H9 (cell line): ENCODE measurements at regions not wholly inside any gene's neighbourhood (a gene's known extent, or its start where the extent isn't known, plus 50 kb on each side); places are given as distances from the start of the nearest gene placed in this dataset.
A peak's percentile ranks its signal among the peaks of the same experiment; 100 is the strongest.

Source experiments
- DNase-seq: peaks from one replicate; pipeline ENCODE4 v3.0.0-alpha.2; 2017
- H2AFZ ChIP-seq: one replicate; pipeline ENCODE4 v1.6.1; 2013; ENCODE audit warnings: mild to moderate bottlenecking, low read length, control low read depth, moderate library complexity
- H2AK5ac ChIP-seq: 2 replicates; pipeline ENCODE4 v1.6.1; 2013; ENCODE audit warnings: low read length, control low read depth, mixed read lengths; ENCODE audit not compliant: insufficient read length
- H2BK120ac ChIP-seq: one replicate; pipeline ENCODE4 v1.6.1; 2013; ENCODE audit warnings: low read depth, mild to moderate bottlenecking, low read length, control low read depth, inconsistent platforms; ENCODE audit not compliant: poor library complexity, severe bottlenecking
- H2BK12ac ChIP-seq: 2 replicates; pipeline ENCODE4 v1.6.1; 2013; ENCODE audit warnings: low read length, control low read depth, mixed read lengths, low read depth; ENCODE audit not compliant: insufficient read length
- H2BK15ac ChIP-seq: 2 replicates; pipeline ENCODE4 v1.6.1; 2013; ENCODE audit warnings: low read depth, low read length, control low read depth
- H2BK20ac ChIP-seq: one replicate; pipeline ENCODE4 v1.6.1; 2013; ENCODE audit warnings: low read depth, mild to moderate bottlenecking, low read length, control low read depth, inconsistent platforms; ENCODE audit not compliant: poor library complexity, severe bottlenecking
- H2BK5ac ChIP-seq: 2 replicates; pipeline ENCODE4 v1.6.1; 2013; ENCODE audit warnings: low read length, control low read depth, mixed read lengths; ENCODE audit not compliant: insufficient read length
- H3K14ac ChIP-seq: 2 replicates; pipeline ENCODE4 v1.6.1; 2013; ENCODE audit warnings: low read length, control low read depth; ENCODE audit not compliant: insufficient read depth
- H3K18ac ChIP-seq: 2 replicates; pipeline ENCODE4 v1.6.1; 2013; ENCODE audit warnings: low read depth, mild to moderate bottlenecking, mixed read lengths, low read length, control low read depth; ENCODE audit not compliant: insufficient read length
- H3K23ac ChIP-seq: 2 replicates; pipeline ENCODE4 v1.6.1; 2013; ENCODE audit warnings: low read length, control low read depth, mixed read lengths, low read depth; ENCODE audit not compliant: insufficient read length
- H3K23me2 ChIP-seq: 2 replicates; pipeline ENCODE4 v1.6.1; 2013; ENCODE audit warnings: low read depth, mild to moderate bottlenecking, mixed read lengths, low read length, control low read depth; ENCODE audit not compliant: insufficient read length, poor library complexity, severe bottlenecking
- H3K27ac ChIP-seq: 2 replicates; pipeline ENCODE4 v1.5.1; 2013; ENCODE audit warnings: low read length, control low read depth, mixed read lengths, low read depth; ENCODE audit not compliant: insufficient read length
- H3K27me3 ChIP-seq: 2 replicates; pipeline ENCODE4 v1.6.1; 2013; ENCODE audit warnings: low read length, control low read depth, inconsistent platforms; ENCODE audit not compliant: insufficient read depth
- H3K4ac ChIP-seq: 2 replicates; pipeline ENCODE4 v1.6.1; 2013; ENCODE audit warnings: low read depth, mild to moderate bottlenecking, control low read depth, inconsistent platforms, low read length, moderate library complexity
- H3K4me1 ChIP-seq: 2 replicates; pipeline ENCODE4 v1.6.1; 2013; ENCODE audit warnings: low read length, control low read depth, inconsistent platforms; ENCODE audit not compliant: insufficient read depth
- H3K4me2 ChIP-seq: 2 replicates; pipeline ENCODE4 v1.6.1; 2013; ENCODE audit warnings: low read length, control low read depth, mixed read lengths; ENCODE audit not compliant: insufficient read length, insufficient read depth
- H3K56ac ChIP-seq: 2 replicates; pipeline ENCODE4 v1.6.1; 2013; ENCODE audit warnings: low read depth, mild to moderate bottlenecking, mixed read lengths, low read length, control low read depth; ENCODE audit not compliant: insufficient read length
- H3K79me1 ChIP-seq: 2 replicates; pipeline ENCODE4 v1.6.1; 2013; ENCODE audit warnings: low read depth, mild to moderate bottlenecking, moderate library complexity, low read length, control low read depth, inconsistent platforms; ENCODE audit not compliant: insufficient read depth, poor library complexity, severe bottlenecking
- H3K79me2 ChIP-seq: 2 replicates; pipeline ENCODE4 v1.6.1; 2013; ENCODE audit warnings: low read length, control low read depth, inconsistent platforms; ENCODE audit not compliant: insufficient read depth
- H3K9ac ChIP-seq: 2 replicates; pipeline ENCODE4 v1.6.1; 2013; ENCODE audit warnings: low read length, control low read depth, mixed read lengths; ENCODE audit not compliant: insufficient read length; ENCODE audit errors: extremely low read depth
- H3K9me3 ChIP-seq: one replicate; pipeline ENCODE4 v1.6.1; 2013; ENCODE audit warnings: low read depth, low read length, inconsistent platforms; ENCODE audit not compliant: control insufficient read depth
- H3T11ph ChIP-seq: one replicate; pipeline ENCODE4 v1.6.1; 2013; ENCODE audit warnings: mild to moderate bottlenecking, low read length, control low read depth, inconsistent platforms
- H4K20me1 ChIP-seq: one replicate; pipeline ENCODE4 v1.6.1; 2013; ENCODE audit not compliant: control insufficient read depth, insufficient read length, insufficient read depth
- H4K5ac ChIP-seq: 2 replicates; pipeline ENCODE4 v1.6.1; 2013; ENCODE audit warnings: low read depth, mild to moderate bottlenecking, mixed read lengths, low read length, control low read depth; ENCODE audit not compliant: insufficient read length
- H4K8ac ChIP-seq: replicated peaks from 2 replicates; pipeline ENCODE4 v1.6.1; 2013; ENCODE audit warnings: low read length, control low read depth, mixed read lengths, low read depth; ENCODE audit not compliant: insufficient read length
- H4K91ac ChIP-seq: 2 replicates; pipeline ENCODE4 v1.6.1; 2013; ENCODE audit warnings: low read depth, mild to moderate bottlenecking, moderate library complexity, mixed read lengths, low read length, control low read depth; ENCODE audit not compliant: insufficient read length
- H3K27ac Mint-ChIP-seq, 3 experiments: 2 replicates in 2 of 3; 3 replicates in 1 of 3; pipeline ENCODE4 v1.8.0; 2020 to 2021; ENCODE audit warnings: mixed read lengths in 3 of 3, mild to moderate bottlenecking in 1 of 3, moderate library complexity in 1 of 3
- H3K27me3 Mint-ChIP-seq: 2 replicates; pipeline ENCODE4 v1.8.0; 2021; ENCODE audit warnings: low read depth, mild to moderate bottlenecking, moderate library complexity, mixed read lengths
- H3K36me3 Mint-ChIP-seq, 3 experiments: 2 replicates in 2 of 3; 3 replicates in 1 of 3; pipeline ENCODE4 v1.8.0; 2020 to 2021; ENCODE audit warnings: low read depth in 3 of 3, mixed read lengths in 3 of 3; ENCODE audit not compliant: insufficient read depth in 1 of 3
- H3K4me1 Mint-ChIP-seq, 2 experiments: 2 replicates each; pipeline ENCODE4 v1.8.0; 2020; ENCODE audit warnings: mixed read lengths in 2 of 2
- H3K4me3 Mint-ChIP-seq, 2 experiments: 2 replicates in 1 of 2; 3 replicates in 1 of 2; pipeline ENCODE4 v1.8.0; 2020 to 2021; ENCODE audit warnings: mild to moderate bottlenecking in 2 of 2, mixed read lengths in 2 of 2, moderate library complexity in 1 of 2
- H3K9me3 Mint-ChIP-seq, 2 experiments: 2 replicates in 1 of 2; 3 replicates in 1 of 2; pipeline ENCODE4 v1.8.0; 2020; ENCODE audit warnings: mild to moderate bottlenecking in 2 of 2, mixed read lengths in 2 of 2, moderate library complexity in 1 of 2
- CTCF ChIP-seq: fragments of 200-600 bp; sonication (generic); conservative IDR thresholded peaks from 3 replicates; pipeline ENCODE4 v1.8.0; 2021; ENCODE audit warnings: antibody characterized with exemption, mild to moderate bottlenecking
- WGBS: extraction: QIAGEN DNeasy Blood & Tissue Kit; methylation state at CpG from one replicate; pipeline ENCODE4 v1.1.7; 2013; ENCODE audit warnings: missing lambda C conversion rate, low lambda C conversion rate, mixed read lengths; ENCODE audit not compliant: insufficient read length; ENCODE audit errors: extremely low coverage; 5-methylcytosine and 5-hydroxymethylcytosine counted together

DNA sequence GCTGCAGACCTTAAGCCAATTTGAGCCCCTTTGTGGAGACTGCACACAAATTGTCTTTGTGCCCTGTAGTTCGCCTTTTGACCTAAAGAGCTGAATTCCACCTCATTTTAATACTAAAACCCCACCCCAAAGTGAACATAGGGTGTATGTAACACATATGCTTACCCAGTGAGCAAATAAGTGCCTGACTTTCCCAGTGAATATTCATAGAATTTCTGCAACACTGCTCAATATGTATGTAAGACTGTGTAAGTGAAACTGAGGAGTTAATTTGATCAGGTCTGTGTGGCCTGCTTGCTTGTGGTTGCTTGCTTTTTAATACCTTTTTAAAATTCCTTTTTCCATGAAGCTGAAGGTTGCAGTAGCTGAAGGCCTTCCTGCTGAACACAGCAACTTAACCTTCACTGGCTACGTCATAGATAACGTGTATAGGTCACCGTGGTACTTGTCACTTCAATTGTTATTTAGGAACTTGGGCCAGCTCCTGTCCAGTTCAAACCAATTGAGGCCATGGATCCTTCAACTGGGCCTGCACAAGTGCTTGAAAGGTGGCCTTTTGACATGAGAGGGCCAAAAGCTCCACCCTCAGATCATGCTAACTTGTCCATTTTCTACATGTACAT is 131.7 kb upstream of the BTBD3 start:
- Mint-ChIP-seq H3K4me3 (no peak overlapping the region), H3K4me1 (peaks cover 38 to 39% of the 10 kb centered on the region in 2 experiments), H3K36me3 (no peaks in the 10 kb centered on the region), H3K27ac (peak overlapping the region in 1 of 3 experiments; percentile 63; a peak in 1 of 7 replicates), H3K27me3 (peaks cover 6% of the 10 kb centered on the region), H3K9me3 (no peaks in the 10 kb centered on the region)
- Histone ChIP-seq H3K9ac (no peak overlapping the region), H3K14ac (no peak overlapping the region), H3K4me1 (peaks cover 12% of the 10 kb centered on the region), H2BK12ac (no peak overlapping the region), H3K27me3 (no peaks in the 10 kb centered on the region), H3K27ac (no peak overlapping the region), H3K23me2 (no peaks in the 10 kb centered on the region), H2AK5ac (no peak overlapping the region), H2BK120ac (no peak overlapping the region), H4K8ac (no peak overlapping the region), H3K4ac (no peak overlapping the region), H2BK15ac (no peak overlapping the region), H3K79me2 (no peaks in the 10 kb centered on the region), H2AFZ (no peak overlapping the region), H3K9me3 (no peaks in the 10 kb centered on the region), H2BK20ac (no peak overlapping the region), H4K91ac (no peak overlapping the region), H4K5ac (no peak overlapping the region), H3K4me2 (no peak overlapping the region), H3K79me1 (no peaks in the 10 kb centered on the region), H2BK5ac (no peak overlapping the region), H3T11ph (no peak overlapping the region), H3K56ac (no peak overlapping the region), H3K18ac (no peak overlapping the region), H3K23ac (no peak overlapping the region), H4K20me1 (no peaks in the 10 kb centered on the region)
- DNase-seq, result no peak
- no CpG with 5 or more reads among the region's 4 CpGs for WGBS
- TF ChIP-seq CTCF, result no peak
